ENCODE measurements at regions not wholly inside any gene's neighbourhood (a gene's known extent, or its start where the extent isn't known, plus 50 kb on each side); places are given as distances from the start of the nearest gene placed in this dataset.

DNA sequence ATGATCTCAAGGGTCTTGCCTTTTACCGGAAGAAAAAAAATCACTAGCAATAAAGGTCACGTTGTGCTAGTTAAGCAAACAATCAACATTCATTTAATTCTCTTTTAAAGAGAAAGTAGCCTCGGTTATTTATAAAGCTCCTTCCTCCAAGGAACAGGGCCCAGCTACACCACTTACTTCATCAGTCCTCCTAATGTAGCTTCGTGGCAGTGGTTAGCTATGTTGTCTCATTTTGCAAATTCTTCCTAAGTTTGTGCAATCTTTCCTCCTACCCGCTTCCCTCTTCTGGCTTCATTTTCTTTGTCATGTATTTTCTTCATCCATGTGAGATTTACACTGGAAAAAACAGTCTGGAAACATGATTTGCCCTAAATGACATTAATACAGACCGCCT is 554.2 kb downstream of the NUF2 start:
- TF ChIP-seq, protein P1, sequence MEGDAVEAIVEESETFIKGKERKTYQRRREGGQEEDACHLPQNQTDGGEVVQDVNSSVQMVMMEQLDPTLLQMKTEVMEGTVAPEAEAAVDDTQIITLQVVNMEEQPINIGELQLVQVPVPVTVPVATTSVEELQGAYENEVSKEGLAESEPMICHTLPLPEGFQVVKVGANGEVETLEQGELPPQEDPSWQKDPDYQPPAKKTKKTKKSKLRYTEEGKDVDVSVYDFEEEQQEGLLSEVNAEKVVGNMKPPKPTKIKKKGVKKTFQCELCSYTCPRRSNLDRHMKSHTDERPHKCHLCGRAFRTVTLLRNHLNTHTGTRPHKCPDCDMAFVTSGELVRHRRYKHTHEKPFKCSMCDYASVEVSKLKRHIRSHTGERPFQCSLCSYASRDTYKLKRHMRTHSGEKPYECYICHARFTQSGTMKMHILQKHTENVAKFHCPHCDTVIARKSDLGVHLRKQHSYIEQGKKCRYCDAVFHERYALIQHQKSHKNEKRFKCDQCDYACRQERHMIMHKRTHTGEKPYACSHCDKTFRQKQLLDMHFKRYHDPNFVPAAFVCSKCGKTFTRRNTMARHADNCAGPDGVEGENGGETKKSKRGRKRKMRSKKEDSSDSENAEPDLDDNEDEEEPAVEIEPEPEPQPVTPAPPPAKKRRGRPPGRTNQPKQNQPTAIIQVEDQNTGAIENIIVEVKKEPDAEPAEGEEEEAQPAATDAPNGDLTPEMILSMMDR (IDR thresholded peaks at IDR 0.05; ENCODE audit: low read depth, low read length) = no peak
- ChIA-PET POLR2A (no interaction called here), CTCF (no interaction called here)
- H3K9me3 ChIP-seq (ENCODE audit: control insufficient read depth, insufficient read depth, low read length) = no peaks in the 10 kb centered on the region
- no peak for DNase-seq (ENCODE audit: low read depth, low spot score)
- no peak overlapping the region for H3K27ac ChIP-seq (ENCODE audit: low read depth, low read length)
- H3K27me3 ChIP-seq (ENCODE audit: control insufficient read depth, insufficient read depth, low read length) = no peaks in the 10 kb centered on the region
- H3K4me3 ChIP-seq (ENCODE audit: low read depth, low read length) = no peak overlapping the region

DNA sequence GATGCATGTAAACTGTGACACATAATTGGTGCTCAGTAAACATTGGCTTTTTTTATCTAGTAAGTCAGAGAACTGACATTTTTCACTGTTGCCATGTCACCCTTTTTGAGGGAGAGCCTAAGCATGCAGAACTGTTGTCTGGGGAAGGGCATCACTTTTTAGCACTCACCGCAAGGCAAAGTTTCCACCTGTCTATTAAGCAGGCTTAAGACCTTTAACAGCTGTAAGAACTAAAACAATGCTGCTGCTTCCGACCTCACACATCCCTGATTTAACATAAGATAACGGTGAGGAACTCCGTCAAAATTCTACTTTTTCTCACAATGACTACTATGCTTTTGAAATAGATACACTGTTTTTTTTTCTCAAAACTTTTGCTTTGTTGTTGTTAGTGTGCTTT is 554.8 kb downstream of the NUF2 start:
- TF ChIP-seq, protein P1 (IDR thresholded peaks at IDR 0.05; ENCODE audit: low read depth, low read length) = no peak
- Histone ChIP-seq H3K9me3 (ENCODE audit: control insufficient read depth, insufficient read depth, low read length) (no peaks in the 10 kb centered on the region), H3K27me3 (ENCODE audit: control insufficient read depth, insufficient read depth, low read length) (no peaks in the 10 kb centered on the region), H3K4me3 (ENCODE audit: low read depth, low read length) (no peak overlapping the region), H3K27ac (ENCODE audit: low read depth, low read length) (no peak overlapping the region)
- ChIA-PET POLR2A (no interaction called here), CTCF (no interaction called here)
- no peak for DNase-seq (ENCODE audit: low read depth, low spot score)

DNA sequence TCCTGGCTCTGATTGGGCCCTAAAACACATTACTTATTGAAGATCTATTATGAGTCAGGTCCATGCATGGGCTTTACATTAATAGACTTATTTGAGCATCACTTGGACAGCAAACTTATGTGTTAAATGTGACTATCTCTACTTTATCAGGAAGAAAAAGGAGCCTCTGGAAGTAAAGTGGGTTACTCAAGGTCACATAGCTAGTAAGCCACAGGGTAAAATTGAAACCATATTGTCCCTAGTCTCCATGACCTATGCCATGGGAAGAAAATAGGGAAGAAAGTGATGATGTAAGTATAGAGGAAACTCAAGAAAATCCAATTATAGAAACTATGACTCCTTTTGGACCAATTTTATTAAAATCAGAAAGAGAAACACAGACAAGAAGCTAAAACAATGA is 555.3 kb downstream of the NUF2 start:
- Histone ChIP-seq H3K27ac (ENCODE audit: low read depth, low read length) (no peak overlapping the region), H3K4me3 (ENCODE audit: low read depth, low read length) (no peak overlapping the region), H3K9me3 (ENCODE audit: control insufficient read depth, insufficient read depth, low read length) (no peaks in the 10 kb centered on the region), H3K27me3 (ENCODE audit: control insufficient read depth, insufficient read depth, low read length) (no peaks in the 10 kb centered on the region)
- CTCF ChIA-PET = no interaction called here
- POLR2A ChIA-PET = no interaction called here
- no peak for DNase-seq (ENCODE audit: low read depth, low spot score)
- TF ChIP-seq, protein P1 (IDR thresholded peaks at IDR 0.05; ENCODE audit: low read depth, low read length) = no peak

DNA sequence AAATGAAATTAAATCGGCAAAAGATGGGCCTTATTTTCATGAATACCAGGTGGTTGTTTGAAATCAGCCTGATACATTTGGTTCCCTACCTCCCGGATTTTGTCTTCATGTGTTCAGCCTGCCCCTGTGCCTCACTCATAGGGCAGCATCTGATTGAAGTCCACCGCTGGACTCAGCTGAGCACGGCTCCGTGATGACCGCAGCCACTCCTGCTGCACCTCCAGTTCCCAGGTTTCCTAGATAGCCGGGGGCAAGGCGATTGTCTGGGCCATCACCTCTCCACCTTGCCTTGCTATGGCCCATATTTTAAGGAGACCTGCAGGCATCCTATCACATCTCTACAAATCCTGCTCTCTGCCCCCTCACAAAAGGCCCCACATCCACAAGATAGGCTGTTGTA is 563.8 kb downstream of the NUF2 start:
- ChIA-PET POLR2A (no interaction called here), CTCF (no interaction called here)
- TF ChIP-seq, protein P1 (IDR thresholded peaks at IDR 0.05; ENCODE audit: low read depth, low read length) = no peak

DNA sequence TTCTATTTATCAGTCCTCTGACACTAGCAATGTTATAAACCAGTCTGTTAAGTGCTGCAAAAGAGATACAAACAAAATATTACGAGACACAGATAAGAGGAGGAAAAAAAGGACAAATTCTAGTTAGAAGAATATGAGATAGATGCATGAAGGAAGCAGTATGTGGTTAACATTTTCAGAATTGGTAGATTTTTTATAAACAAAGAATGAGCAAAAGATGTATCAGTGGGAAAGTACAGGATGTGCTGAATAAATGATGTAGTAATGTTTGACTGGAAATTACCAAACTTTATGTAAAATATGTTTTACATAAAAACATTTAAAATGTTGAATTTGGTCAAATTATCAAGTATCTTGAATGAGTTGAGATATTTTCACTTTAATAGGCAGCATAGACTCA is 574.2 kb downstream of the NUF2 start:
- no peak for DNase-seq (ENCODE audit: low read depth, low spot score)
- CTCF ChIA-PET = no interaction called here

More for the DNA sequence above, 563.8 kb downstream of the NUF2 start:
- no peak overlapping the region for H3K27ac ChIP-seq (ENCODE audit: low read depth, low read length)
- H3K4me3 ChIP-seq (ENCODE audit: low read depth, low read length) = no peak overlapping the region
- no peaks in the 10 kb centered on the region for H3K27me3 ChIP-seq (ENCODE audit: control insufficient read depth, insufficient read depth, low read length)
- DNase-seq (ENCODE audit: low read depth, low spot score) = no peak
- no peaks in the 10 kb centered on the region for H3K9me3 ChIP-seq (ENCODE audit: control insufficient read depth, insufficient read depth, low read length)

More for the DNA sequence above, 574.2 kb downstream of the NUF2 start:
- H3K4me3 ChIP-seq (ENCODE audit: low read depth, low read length) = no peak overlapping the region
- TF ChIP-seq, protein P1 (IDR thresholded peaks at IDR 0.05; ENCODE audit: low read depth, low read length) = no peak
- H3K27ac ChIP-seq (ENCODE audit: low read depth, low read length) = no peak overlapping the region
- POLR2A ChIA-PET = no interaction called here
- no peaks in the 10 kb centered on the region for H3K27me3 ChIP-seq (ENCODE audit: control insufficient read depth, insufficient read depth, low read length)
- no peaks in the 10 kb centered on the region for H3K9me3 ChIP-seq (ENCODE audit: control insufficient read depth, insufficient read depth, low read length)
